HEK293 (cell line): ENCODE measurements at regions not wholly inside any gene's neighbourhood (a gene's known extent, or its start where the extent isn't known, plus 50 kb on each side); places are given as distances from the start of the nearest gene placed in this dataset.

ENCODE experiments used
- CTCF ChIA-PET: fragments of 350-600 bp; formaldehyde crosslinking; extraction: SDS; loops from one replicate; lab custom pipeline; 2021; ENCODE audit warnings: antibody characterized with exemption; lab: Yijun Ruan, JAX
- POLR2A ChIA-PET: fragments of 300-600 bp; formaldehyde crosslinking; extraction: SDS; loops from one replicate; lab custom pipeline; 2020; ENCODE audit warnings: antibody characterized with exemption, inconsistent platforms; lab: Yijun Ruan, JAX
- H3K27ac ChIP-seq: fragments of 200-500 bp; sonication (Bioruptor generic); 2 replicates; pipeline ENCODE4 v1.5.1; 2014; ENCODE audit warnings: low read depth, low read length, control low read depth, inconsistent platforms; ENCODE audit errors: extremely low read depth
- H3K36me3 ChIP-seq, 2 experiments: fragments of 200-500 bp in 1 of 2; sonication (Bioruptor generic) in 1 of 2; 1 replicate in 1 of 2; 2 replicates in 1 of 2; pipeline ENCODE4 v1.5.1; 2014 to 2017; ENCODE audit warnings: inconsistent platforms in 2 of 2, low read length in 2 of 2; ENCODE audit not compliant: control insufficient read depth in 2 of 2, insufficient read depth in 1 of 2
- H3K4me1 ChIP-seq: fragments of 200-500 bp; sonication (Bioruptor generic); 2 replicates; pipeline ENCODE4 v1.5.1; 2014; ENCODE audit warnings: mild to moderate bottlenecking, low read length, inconsistent platforms; ENCODE audit not compliant: control insufficient read depth, insufficient read depth
- H3K4me3 ChIP-seq: 2 replicates; pipeline ENCODE4 v1.5.1; 2011; ENCODE audit warnings: low read depth, mild to moderate bottlenecking, control low read depth, low read length, moderate library complexity
- H3K9me3 ChIP-seq: fragments of 200-500 bp; sonication (Bioruptor generic); 2 replicates; pipeline ENCODE4 v1.5.1; 2014; ENCODE audit warnings: low read depth, low read length, inconsistent platforms; ENCODE audit not compliant: control insufficient read depth, insufficient read depth
- HOXC10 ChIP-seq: sonication (generic); formaldehyde crosslinking; IDR thresholded peaks from 2 replicates; pipeline ENCODE4 v1.8.1; 2023; ENCODE audit warnings: mild to moderate bottlenecking, missing genetic modification reagents
- INSM2 ChIP-seq: fragments of 450-650 bp; formaldehyde crosslinking; IDR thresholded peaks from 2 replicates; pipeline ENCODE4 v1.5.1; 2016; ENCODE audit warnings: missing biosample characterization, missing genetic modification characterization
- KLF1 ChIP-seq: fragments of 450-650 bp; formaldehyde crosslinking; IDR thresholded peaks from 2 replicates; pipeline ENCODE4 v1.5.1; 2016; ENCODE audit warnings: missing biosample characterization, missing genetic modification characterization
- KLF16 ChIP-seq: fragments of 450-650 bp; formaldehyde crosslinking; IDR thresholded peaks from 2 replicates; pipeline ENCODE4 v1.5.1; 2017; ENCODE audit warnings: missing biosample characterization, missing genetic modification characterization
- OSR2 ChIP-seq: fragments of 450-650 bp; formaldehyde crosslinking; IDR thresholded peaks from 2 replicates; pipeline ENCODE4 v1.5.1; 2016; ENCODE audit warnings: missing biosample characterization, missing genetic modification characterization
- SALL2 ChIP-seq: fragments of 450-650 bp; formaldehyde crosslinking; IDR thresholded peaks from 2 replicates; pipeline ENCODE4 v1.5.0; 2017; ENCODE audit warnings: missing biosample characterization, mild to moderate bottlenecking, missing genetic modification characterization, borderline replicate concordance
- SP7 ChIP-seq: fragments of 450-650 bp; formaldehyde crosslinking; IDR thresholded peaks from 2 replicates; pipeline ENCODE4 v1.5.1; 2016; ENCODE audit warnings: missing biosample characterization, missing genetic modification characterization
- YY1 ChIP-seq: fragments of 450-650 bp; formaldehyde crosslinking; IDR thresholded peaks from 2 replicates; pipeline ENCODE4 v1.5.1; 2018; ENCODE audit warnings: missing biosample characterization, missing genetic modification characterization
- ZBTB26 ChIP-seq: fragments of 450-650 bp; formaldehyde crosslinking; optimal IDR thresholded peaks from 2 replicates; pipeline ENCODE3; 2016; ENCODE audit warnings: missing biosample characterization, mild to moderate bottlenecking, missing genetic modification characterization
- ZBTB44 ChIP-seq: fragments of 450-650 bp; IDR thresholded peaks from 2 replicates; pipeline ENCODE4 v1.5.1; 2018; ENCODE audit warnings: missing biosample characterization, mild to moderate bottlenecking, missing genetic modification characterization
- ZNF169 ChIP-seq: fragments of 450-650 bp; formaldehyde crosslinking; IDR thresholded peaks from 2 replicates; pipeline ENCODE4 v1.5.1; 2016; ENCODE audit warnings: missing biosample characterization, missing genetic modification characterization
- ZNF202 ChIP-seq: fragments of 450-650 bp; formaldehyde crosslinking; IDR thresholded peaks from 2 replicates; pipeline ENCODE4 v1.5.1; 2016; ENCODE audit warnings: missing biosample characterization, missing genetic modification characterization, borderline replicate concordance
- ZNF24 ChIP-seq: fragments of 450-650 bp; formaldehyde crosslinking; IDR thresholded peaks from 2 replicates; pipeline ENCODE4 v1.5.1; 2016; ENCODE audit warnings: missing biosample characterization, missing genetic modification characterization
- ZNF341 ChIP-seq: fragments of 450-650 bp; formaldehyde crosslinking; IDR thresholded peaks from 2 replicates; pipeline ENCODE4; 2016; ENCODE audit warnings: low read depth, missing biosample characterization, missing genetic modification characterization
- ZNF354C ChIP-seq: fragments of 450-650 bp; formaldehyde crosslinking; IDR thresholded peaks from 2 replicates; pipeline ENCODE4 v1.5.1; 2016; ENCODE audit warnings: missing biosample characterization, missing genetic modification characterization, low read depth, borderline replicate concordance
- ZNF366 ChIP-seq: fragments of 450-650 bp; formaldehyde crosslinking; conservative IDR thresholded peaks from 2 replicates; pipeline ENCODE4 v1.5.1; 2016; ENCODE audit warnings: missing biosample characterization, missing genetic modification characterization
- ZNF433 ChIP-seq: fragments of 450-650 bp; formaldehyde crosslinking; IDR thresholded peaks from 2 replicates; pipeline ENCODE4 v1.5.1; 2016; ENCODE audit warnings: missing biosample characterization, missing genetic modification characterization, low read depth
- ZNF449 ChIP-seq: fragments of 450-650 bp; formaldehyde crosslinking; IDR thresholded peaks from 2 replicates; pipeline ENCODE4 v1.5.1; 2017; ENCODE audit warnings: missing biosample characterization, mild to moderate bottlenecking, missing genetic modification characterization, moderate library complexity
- ZNF518A ChIP-seq: fragments of 450-650 bp; formaldehyde crosslinking; conservative IDR thresholded peaks from 2 replicates; pipeline ENCODE4 v1.5.1; 2016; ENCODE audit warnings: low read depth, missing biosample characterization, missing genetic modification characterization
- ZNF555 ChIP-seq: fragments of 450-650 bp; formaldehyde crosslinking; conservative IDR thresholded peaks from 2 replicates; pipeline ENCODE4 v1.5.1; 2017; ENCODE audit warnings: missing biosample characterization, mild to moderate bottlenecking, missing genetic modification characterization, inconsistent platforms
- ZNF560 ChIP-seq: fragments of 450-650 bp; formaldehyde crosslinking; IDR thresholded peaks from 2 replicates; pipeline ENCODE4 v1.5.1; 2017; ENCODE audit warnings: missing biosample characterization, missing genetic modification characterization, borderline replicate concordance
- ZNF580 ChIP-seq: fragments of 450-650 bp; formaldehyde crosslinking; IDR thresholded peaks from 2 replicates; pipeline ENCODE4 v1.5.1; 2016; ENCODE audit warnings: missing biosample characterization, missing genetic modification characterization
- ZNF585B ChIP-seq: fragments of 450-650 bp; formaldehyde crosslinking; IDR thresholded peaks from 2 replicates; pipeline ENCODE4 v1.5.1; 2016; ENCODE audit warnings: missing biosample characterization, missing genetic modification characterization
- ZNF707 ChIP-seq: fragments of 450-650 bp; formaldehyde crosslinking; IDR thresholded peaks from 2 replicates; pipeline ENCODE4 v1.5.1; 2016; ENCODE audit warnings: missing biosample characterization, missing genetic modification characterization
- ZNF777 ChIP-seq: fragments of 450-650 bp; formaldehyde crosslinking; IDR thresholded peaks from 2 replicates; pipeline ENCODE4 v1.5.1; 2017; ENCODE audit warnings: missing biosample characterization, missing genetic modification characterization, borderline replicate concordance
- ZNF792 ChIP-seq: fragments of 450-650 bp; formaldehyde crosslinking; IDR thresholded peaks from 2 replicates; pipeline ENCODE4 v1.5.1; 2016; ENCODE audit warnings: missing biosample characterization, missing genetic modification characterization
- ZNF837 ChIP-seq: fragments of 450-650 bp; formaldehyde crosslinking; IDR thresholded peaks from 2 replicates; pipeline ENCODE4 v1.5.1; 2016; ENCODE audit warnings: missing biosample characterization, missing genetic modification characterization

- ChIA-PET POLR2A (no interaction called here), CTCF (no interaction called here)
- Histone ChIP-seq H3K9me3 (no peaks in the 10 kb centered on the region), H3K27ac (no peak overlapping the region), H3K36me3 (no peaks in the 10 kb centered on the region), H3K4me3 (no peak overlapping the region), H3K4me1 (no peaks in the 10 kb centered on the region)
- TF ChIP-seq SP7 (tag by site-specific recombination) (no peak), YY1 (tag by site-specific recombination) (no peak), ZNF555 (tag by site-specific recombination) (no peak), OSR2 (no peak), KLF16 (no peak), ZNF169 (no peak), ZNF366 (no peak), ZNF433 (tag by site-specific recombination) (no peak), HOXC10 (CRISPR knock-in tag) (no peak), INSM2 (no peak), ZNF580 (no peak), ZNF341 (tag by site-specific recombination) (no peak), ZNF560 (tag by site-specific recombination) (no peak), ZNF449 (no peak), ZNF354C (tag by site-specific recombination) (no peak), ZNF585B (tag by site-specific recombination) (no peak), ZBTB44 (tag by site-specific recombination) (no peak), ZNF837 (tag by site-specific recombination) (no peak), ZNF24 (no peak)
Measured at GRCh38 chr1:4915154-4915553, 260.7 kb downstream of the AJAP1 start.

- H3K4me3 ChIP-seq = no peak overlapping the region
- H3K9me3 ChIP-seq = no peaks in the 10 kb centered on the region
- H3K27ac ChIP-seq = no peak overlapping the region
- no peaks in the 10 kb centered on the region for H3K36me3 ChIP-seq
- ChIA-PET CTCF (interaction anchor here (0.7 kb wide), 1 partner anchor 38 kb away, joined by 4 read pairs; no protein-coding TSS in a partner anchor), POLR2A (no interaction called here)
- no peaks in the 10 kb centered on the region for H3K4me1 ChIP-seq
- no peak for TF ChIP-seq KLF1 (tag by site-specific recombination)
- no peak for TF ChIP-seq ZNF518A (tag by site-specific recombination)
- TF ChIP-seq ZNF777 (tag by site-specific recombination) = no peak
- no peak for TF ChIP-seq ZNF202 (tag by site-specific recombination)
- no peak for TF ChIP-seq ZBTB26 (tag by site-specific recombination)
- TF ChIP-seq ZNF707 (tag by site-specific recombination) = no peak
- TF ChIP-seq SALL2 = no peak
- TF ChIP-seq ZNF792 (tag by site-specific recombination) = no peak
Measured at GRCh38 chr1:4908486-4908885, 254.1 kb downstream of the AJAP1 start.
